CD4-positive, alpha-beta T cell (primary cell): ENCODE measurements at regions not wholly inside any gene's neighbourhood (a gene's known extent, or its start where the extent isn't known, plus 50 kb on each side); places are given as distances from the start of the nearest gene placed in this dataset.
"Not testable (repeated sequence)": the region's sequence is repeated elsewhere in the genome, so short reads cannot be mapped to it uniquely, and the experiment has no call there.

Source experiments
- ATAC-seq: fragments of 200-7000 bp; cut with Tn5 transposase; one replicate; pipeline ENCODE4 v1.10.0; 2022; ENCODE audit warnings: mild to moderate bottlenecking; ENCODE audit not compliant: poor library complexity
- CTCF ChIA-PET: fragments of 350-600 bp; sonication (Branson Sonifier 250); formaldehyde crosslinking; loops from one replicate; lab custom pipeline; 2021; ENCODE audit warnings: antibody characterized with exemption, inconsistent platforms; lab: Charles Lee
- POLR2A ChIA-PET: fragments of 350-600 bp; sonication (Branson Sonifier 250); formaldehyde crosslinking; loops from one replicate; lab custom pipeline; 2021; ENCODE audit warnings: antibody characterized with exemption, inconsistent platforms; lab: Charles Lee
- DNase-seq, 14 experiments: peaks; one replicate each; pipeline ENCODE4 v3.0.0-alpha.2; 2013 to 2020; ENCODE audit warnings: mixed read lengths in 2 of 14
- H3K27ac ChIP-seq, 2 donors: one replicate each; pipeline versions ENCODE4 v1.5.1 to v1.7.0; 2013; ENCODE audit warnings: low read length in 2 of 2, low read depth in 1 of 2, mild to moderate bottlenecking in 1 of 2
- H3K27me3 ChIP-seq, 2 experiments: 1 replicate in 1 of 2; 2 replicates in 1 of 2; pipeline versions ENCODE4 v1.6.1 to v1.7.0; 2013; ENCODE audit warnings: low read length in 2 of 2, control low read depth in 1 of 2, mild to moderate bottlenecking in 1 of 2, moderate library complexity in 1 of 2; ENCODE audit not compliant: insufficient read depth in 2 of 2, control insufficient read depth in 1 of 2
- H3K36me3 ChIP-seq: one replicate; pipeline ENCODE4 v1.6.1; 2013; ENCODE audit warnings: low read length, control low read depth; ENCODE audit not compliant: insufficient read depth
- H3K4me1 ChIP-seq: one replicate; pipeline ENCODE4 v1.6.1; 2013; ENCODE audit warnings: low read length, control low read depth; ENCODE audit not compliant: insufficient read depth
- H3K4me3 ChIP-seq: one replicate; pipeline ENCODE4 v1.5.1; 2013; ENCODE audit warnings: mild to moderate bottlenecking, low read length, moderate library complexity
- H3K9me3 ChIP-seq, 2 experiments: 1 replicate in 1 of 2; 2 replicates in 1 of 2; pipeline versions ENCODE4 v1.6.1 to v1.7.0; 2013; ENCODE audit warnings: low read length in 2 of 2, mild to moderate bottlenecking in 2 of 2, control low read depth in 1 of 2, moderate library complexity in 1 of 2; ENCODE audit not compliant: control insufficient read depth in 1 of 2, insufficient read depth in 1 of 2
- H3K27ac Mint-ChIP-seq: one replicate; pipeline ENCODE4 v1.8.0; 2020; ENCODE audit warnings: mixed read lengths
- H3K27me3 Mint-ChIP-seq: one replicate; pipeline ENCODE4 v1.8.0; 2021; ENCODE audit warnings: mixed read lengths
- H3K36me3 Mint-ChIP-seq: one replicate; pipeline ENCODE4 v1.8.0; 2021; ENCODE audit warnings: low read depth, mixed read lengths
- H3K4me1 Mint-ChIP-seq: one replicate; pipeline ENCODE4 v1.8.0; 2021; ENCODE audit warnings: low read depth, mixed read lengths
- H3K4me3 Mint-ChIP-seq: one replicate; pipeline ENCODE4 v1.8.0; 2020; ENCODE audit warnings: mild to moderate bottlenecking, mixed read lengths
- H3K9me3 Mint-ChIP-seq: one replicate; pipeline ENCODE4 v1.8.0; 2020; ENCODE audit warnings: mixed read lengths
- intact Hi-C, 2 experiments: fragments of 100-400 bp; cut with DNase I in 1 of 2; cut with micrococcal nuclease in 1 of 2; formaldehyde crosslinking; loops; one replicate each; pipeline versions ENCODE4 v1.15.1 to v1.9.0; 2023 to 2025; cut with DNase I, micrococcal nuclease
- TF ChIP-seq, protein P1 (sequence below): fragments of 200-600 bp; IDR thresholded peaks from one replicate; pipeline ENCODE4 v1.8.0; 2022; ENCODE audit warnings: antibody characterized with exemption, mild to moderate bottlenecking

DNA sequence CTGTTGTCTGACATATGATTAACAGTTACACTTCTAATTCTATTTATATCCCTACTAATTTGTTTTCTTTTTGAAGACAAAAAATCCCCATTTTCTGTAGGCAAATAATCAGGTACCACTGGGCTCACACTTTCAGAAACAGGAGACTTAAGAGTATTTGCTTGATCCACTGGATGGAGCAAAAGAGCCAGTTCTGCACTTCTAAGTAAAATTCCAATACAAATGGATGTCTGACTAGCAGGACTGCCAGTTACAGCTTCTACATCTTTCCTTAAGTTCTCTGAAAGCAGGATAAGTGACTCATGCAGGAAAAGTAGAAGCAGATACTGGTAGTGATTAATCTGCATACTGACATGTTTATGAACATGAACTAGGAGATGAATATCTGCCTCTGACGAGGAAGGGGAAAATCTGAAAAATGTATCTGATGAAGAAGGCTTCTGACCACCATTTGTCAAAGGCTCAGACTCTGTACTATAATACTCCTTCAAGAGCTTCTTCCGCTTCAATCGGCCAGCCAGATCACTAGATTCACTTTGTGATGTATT is 73.8 kb upstream of the ANKS1B start:
- Histone ChIP-seq H3K4me3 (no peak overlapping the region), H3K27ac (no peak overlapping the region), H3K9me3 (no peaks in the 10 kb centered on the region), H3K36me3 (peaks cover 35% of the 10 kb centered on the region), H3K4me1 (no peaks in the 10 kb centered on the region), H3K27me3 (no peaks in the 10 kb centered on the region)
- Mint-ChIP-seq H3K27ac (no peak overlapping the region), H3K9me3 (no peaks in the 10 kb centered on the region), H3K4me3 (no peak overlapping the region), H3K27me3 (no peaks in the 10 kb centered on the region), H3K4me1 (no peaks in the 10 kb centered on the region), H3K36me3 (peaks cover 88% of the 10 kb centered on the region)
- ChIA-PET CTCF (no interaction called here), POLR2A (no interaction called here)
- TF ChIP-seq, protein P1, sequence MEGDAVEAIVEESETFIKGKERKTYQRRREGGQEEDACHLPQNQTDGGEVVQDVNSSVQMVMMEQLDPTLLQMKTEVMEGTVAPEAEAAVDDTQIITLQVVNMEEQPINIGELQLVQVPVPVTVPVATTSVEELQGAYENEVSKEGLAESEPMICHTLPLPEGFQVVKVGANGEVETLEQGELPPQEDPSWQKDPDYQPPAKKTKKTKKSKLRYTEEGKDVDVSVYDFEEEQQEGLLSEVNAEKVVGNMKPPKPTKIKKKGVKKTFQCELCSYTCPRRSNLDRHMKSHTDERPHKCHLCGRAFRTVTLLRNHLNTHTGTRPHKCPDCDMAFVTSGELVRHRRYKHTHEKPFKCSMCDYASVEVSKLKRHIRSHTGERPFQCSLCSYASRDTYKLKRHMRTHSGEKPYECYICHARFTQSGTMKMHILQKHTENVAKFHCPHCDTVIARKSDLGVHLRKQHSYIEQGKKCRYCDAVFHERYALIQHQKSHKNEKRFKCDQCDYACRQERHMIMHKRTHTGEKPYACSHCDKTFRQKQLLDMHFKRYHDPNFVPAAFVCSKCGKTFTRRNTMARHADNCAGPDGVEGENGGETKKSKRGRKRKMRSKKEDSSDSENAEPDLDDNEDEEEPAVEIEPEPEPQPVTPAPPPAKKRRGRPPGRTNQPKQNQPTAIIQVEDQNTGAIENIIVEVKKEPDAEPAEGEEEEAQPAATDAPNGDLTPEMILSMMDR = no peak
- ATAC-seq (no peak), DNase-seq (no peak)
- intact Hi-C loops = no loop called here

DNA sequence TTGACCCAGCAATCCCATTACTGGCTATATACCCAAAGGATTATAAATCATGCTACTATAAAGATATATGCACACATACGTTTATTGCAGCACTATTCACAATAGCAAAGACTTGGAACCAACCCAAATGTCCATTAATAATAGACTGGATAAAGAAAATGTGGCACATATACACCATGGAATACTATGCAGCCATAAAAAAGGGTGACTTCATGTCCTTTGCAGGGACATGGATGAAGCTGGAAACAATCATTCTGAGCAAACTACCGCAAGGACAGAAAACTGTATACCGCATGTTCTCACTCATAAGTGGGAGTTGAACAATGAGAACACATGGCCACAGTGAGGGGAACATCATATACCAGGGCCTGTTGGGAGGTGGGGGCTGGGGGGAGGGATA is 61.5 kb upstream of the ANKS1B start:
- ATAC-seq, H3K9me3 ChIP-seq, H3K27me3 ChIP-seq, H3K4me3 Mint-ChIP-seq, H3K27me3 Mint-ChIP-seq, H3K9me3 Mint-ChIP-seq, H3K4me3 ChIP-seq, H3K4me1 ChIP-seq, H3K27ac ChIP-seq, H3K4me1 Mint-ChIP-seq, POLR2A ChIA-PET, H3K27ac Mint-ChIP-seq, CTCF ChIA-PET, DNase-seq, intact Hi-C loops: not testable (repeated sequence)
- peaks cover 98% of the 10 kb centered on the region for H3K36me3 Mint-ChIP-seq
- H3K36me3 ChIP-seq = peaks cover 29% of the 10 kb centered on the region

DNA sequence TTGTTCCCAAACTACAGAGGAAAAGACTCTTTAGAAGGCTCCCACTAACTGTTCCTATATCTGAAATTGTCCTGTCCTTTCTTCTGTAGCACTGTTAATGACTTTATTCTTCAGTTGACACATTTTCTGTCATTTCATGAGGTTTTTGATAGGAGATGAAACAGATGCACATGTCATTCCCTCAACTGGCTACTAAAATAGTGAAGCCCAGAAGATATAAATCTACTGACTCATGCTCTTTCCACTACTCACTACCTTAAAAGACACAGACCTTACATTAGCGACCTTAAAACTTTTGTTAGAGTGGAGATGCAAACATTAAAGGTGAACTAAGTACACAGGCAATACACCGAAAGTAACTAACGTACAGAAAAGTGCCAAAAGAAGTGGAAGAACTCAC is 59.5 kb upstream of the ANKS1B start:
- peaks cover 88% of the 10 kb centered on the region for H3K36me3 Mint-ChIP-seq
- ATAC-seq (no peak), DNase-seq (no peak)
- H3K36me3 ChIP-seq = peaks cover 31% of the 10 kb centered on the region
- H3K27ac Mint-ChIP-seq = no peak overlapping the region
- H3K9me3 Mint-ChIP-seq = no peaks in the 10 kb centered on the region
- no peaks in the 10 kb centered on the region for H3K4me1 Mint-ChIP-seq
- intact Hi-C loops = no loop called here
- no peak overlapping the region for H3K4me3 ChIP-seq
- no peaks in the 10 kb centered on the region for H3K27me3 Mint-ChIP-seq
- H3K27me3 ChIP-seq = no peaks in the 10 kb centered on the region
- no peaks in the 10 kb centered on the region for H3K4me1 ChIP-seq
- no peaks in the 10 kb centered on the region for H3K9me3 ChIP-seq
- no peak overlapping the region for H3K4me3 Mint-ChIP-seq
- no peak overlapping the region for H3K27ac ChIP-seq
- ChIA-PET CTCF (no interaction called here), POLR2A (no interaction called here)
- TF ChIP-seq, protein P1 = no peak

DNA sequence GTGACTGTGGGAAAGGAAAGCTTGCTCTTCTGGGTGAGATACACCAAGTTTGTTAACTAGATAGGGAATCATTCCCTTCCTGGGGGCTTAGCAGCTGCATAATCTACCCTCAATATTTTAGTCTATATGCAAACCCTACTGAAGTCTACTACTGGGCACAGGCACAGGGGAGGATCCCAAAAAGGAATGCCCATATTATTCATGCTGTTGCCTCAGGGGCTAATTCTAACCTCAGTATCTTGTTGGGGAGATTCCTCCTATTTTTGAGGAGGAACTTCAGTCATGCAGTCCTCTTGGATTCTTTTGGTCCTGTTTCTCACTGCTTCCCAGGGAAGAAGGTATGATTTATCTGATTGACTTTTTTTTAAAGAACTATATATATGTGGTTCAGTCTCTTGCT is 58.9 kb upstream of the ANKS1B start:
- ChIA-PET CTCF (no interaction called here), POLR2A (no interaction called here)
- intact Hi-C loops = no loop called here
- no peaks in the 10 kb centered on the region for H3K4me1 ChIP-seq
- no peaks in the 10 kb centered on the region for H3K27me3 Mint-ChIP-seq
- no peak overlapping the region for H3K4me3 ChIP-seq
- no peaks in the 10 kb centered on the region for H3K4me1 Mint-ChIP-seq
- DNase-seq (no peak), ATAC-seq (no peak)
- no peaks in the 10 kb centered on the region for H3K27me3 ChIP-seq
- no peak overlapping the region for H3K27ac Mint-ChIP-seq
- no peak overlapping the region for H3K27ac ChIP-seq
- peaks cover 86% of the 10 kb centered on the region for H3K36me3 Mint-ChIP-seq
- no peaks in the 10 kb centered on the region for H3K9me3 ChIP-seq
- no peaks in the 10 kb centered on the region for H3K9me3 Mint-ChIP-seq
- peaks cover 27% of the 10 kb centered on the region for H3K36me3 ChIP-seq
- no peak overlapping the region for H3K4me3 Mint-ChIP-seq
- TF ChIP-seq, protein P1 = no peak
